ENCODE measurements at regions not wholly inside any gene's neighbourhood (a gene's known extent, or its start where the extent isn't known, plus 50 kb on each side); places are given as distances from the start of the nearest gene placed in this dataset.

GRCh38 chr3:86234506-86235254 is 756.3 kb downstream of the VGLL3 start:
- TF ChIP-seq POLR2A (IDR thresholded peaks at IDR 0.05), result no peak
- TF ChIP-seq CTCF (IDR thresholded peaks at IDR 0.05), result no peak
